ENCODE measurements at regions not wholly inside any gene's neighbourhood (a gene's known extent, or its start where the extent isn't known, plus 50 kb on each side); places are given as distances from the start of the nearest gene placed in this dataset.

DNA sequence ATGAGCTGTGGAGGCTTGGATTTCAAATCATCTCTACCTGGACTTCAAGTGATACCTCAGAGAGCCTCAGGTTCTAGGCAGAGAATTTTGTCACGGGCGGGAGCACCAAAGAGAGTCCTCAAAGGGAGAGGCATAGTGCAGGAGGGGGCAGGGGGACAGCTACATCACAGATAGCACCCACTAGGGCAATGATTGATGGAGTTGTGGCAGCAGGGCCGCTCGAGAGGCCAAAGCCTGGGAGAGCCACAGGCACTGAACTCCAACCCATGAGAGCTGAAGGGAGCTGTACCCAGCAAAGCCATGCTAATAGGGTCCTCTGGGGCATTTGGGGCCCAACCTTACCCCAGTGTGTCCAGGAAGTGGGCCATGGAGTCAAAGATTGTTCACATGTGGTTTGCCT, 232.0 kb upstream of the PCDH15 start:
- H3K4me3 Mint-ChIP-seq: no peak overlapping the region
- peaks cover 7 to 11% of the 10 kb centered on the region in 2 donors for H3K9me3 Mint-ChIP-seq
- ATAC-seq (replicated peaks in 1 of 2) (no peak), DNase-seq (no peak)
- no peaks in the 10 kb centered on the region for H3K27me3 Mint-ChIP-seq (ENCODE audit: low read depth)
- no peak overlapping the region for H3K27ac Mint-ChIP-seq
- H3K36me3 Mint-ChIP-seq (ENCODE audit: insufficient read depth in 2 of 2): no peaks in the 10 kb centered on the region
- H3K4me1 Mint-ChIP-seq (ENCODE audit: low read depth): no peaks in the 10 kb centered on the region

DNA sequence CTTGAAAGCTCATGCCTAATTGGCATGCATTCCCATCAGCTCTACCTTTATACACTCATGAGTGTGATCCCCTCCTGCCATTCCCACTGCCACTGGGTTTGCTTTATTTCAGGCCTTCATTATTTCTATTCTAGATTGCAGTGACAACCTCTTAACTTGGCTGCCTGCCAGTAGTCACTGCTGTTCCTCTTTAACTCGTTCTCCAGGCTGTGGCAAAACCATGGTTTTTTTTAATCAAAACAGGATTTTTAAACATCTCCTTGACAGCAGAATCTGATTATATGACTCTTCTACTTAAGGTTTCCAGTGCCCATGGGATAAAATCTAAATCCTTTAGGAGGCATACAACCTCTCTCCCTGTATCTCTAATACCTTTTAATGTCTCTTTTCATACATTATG, 223.7 kb upstream of the PCDH15 start:
- no peak overlapping the region for H3K27ac Mint-ChIP-seq
- no peak overlapping the region for H3K4me3 Mint-ChIP-seq
- DNase-seq (no peak), ATAC-seq (replicated peaks in 1 of 2) (no peak)
- peaks cover 3 to 12% of the 10 kb centered on the region in 2 donors for H3K9me3 Mint-ChIP-seq
- H3K36me3 Mint-ChIP-seq (ENCODE audit: insufficient read depth in 2 of 2): no peaks in the 10 kb centered on the region
- no peaks in the 10 kb centered on the region for H3K4me1 Mint-ChIP-seq (ENCODE audit: low read depth)
- H3K27me3 Mint-ChIP-seq (ENCODE audit: low read depth): no peaks in the 10 kb centered on the region

DNA sequence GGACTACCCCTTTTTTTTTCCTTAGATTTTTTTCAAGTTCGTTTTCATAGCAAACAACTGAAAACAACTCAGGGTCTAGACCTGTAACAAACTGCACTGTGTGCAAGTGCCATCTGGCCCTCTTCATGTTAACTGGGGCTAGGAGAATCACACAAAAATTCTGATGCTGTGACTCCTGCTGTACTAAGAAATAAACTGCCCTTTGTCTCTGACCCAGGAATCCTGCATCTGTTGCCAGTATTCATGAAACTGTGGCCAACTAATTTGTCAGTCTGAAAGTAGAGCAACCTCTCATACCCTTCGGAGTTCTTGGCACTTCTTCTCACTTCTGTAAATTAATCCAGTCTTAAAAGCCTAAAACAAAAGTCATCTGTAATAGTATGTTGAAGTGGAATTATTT, 218.4 kb upstream of the PCDH15 start:
- no peak overlapping the region for H3K4me3 Mint-ChIP-seq
- no peaks in the 10 kb centered on the region for H3K4me1 Mint-ChIP-seq (ENCODE audit: low read depth)
- no peaks in the 10 kb centered on the region for H3K27me3 Mint-ChIP-seq (ENCODE audit: low read depth)
- H3K36me3 Mint-ChIP-seq (ENCODE audit: insufficient read depth in 2 of 2): no peaks in the 10 kb centered on the region
- ATAC-seq (replicated peaks in 1 of 2) (no peak), DNase-seq (no peak)
- H3K27ac Mint-ChIP-seq: no peak overlapping the region
- H3K9me3 Mint-ChIP-seq: peaks cover 2 to 3% of the 10 kb centered on the region in 2 donors

DNA sequence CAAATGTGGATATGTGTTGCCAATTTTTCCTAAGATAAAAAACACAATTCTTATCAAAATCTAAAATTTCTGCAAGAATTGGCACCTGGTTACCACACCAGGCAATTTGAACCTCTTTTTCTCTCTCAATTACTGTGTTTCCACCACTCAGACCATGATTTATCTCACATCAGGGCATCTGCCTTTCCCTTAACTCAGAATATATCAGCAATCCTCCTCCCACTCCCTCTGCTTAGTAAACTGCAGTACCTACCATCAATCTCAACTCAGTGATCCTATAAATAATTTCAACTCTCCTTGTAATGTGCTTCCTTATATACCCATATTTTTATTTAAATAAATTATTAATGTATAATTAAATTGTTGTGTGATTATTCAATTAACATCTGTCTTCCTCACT, 212.3 kb upstream of the PCDH15 start:
- Mint-ChIP-seq H3K9me3 (peaks cover 5% of the 10 kb centered on the region in 2 donors), H3K27ac (no peak overlapping the region), H3K4me3 (no peak overlapping the region), H3K27me3 (ENCODE audit: low read depth) (no peaks in the 10 kb centered on the region), H3K4me1 (ENCODE audit: low read depth) (no peaks in the 10 kb centered on the region), H3K36me3 (ENCODE audit: insufficient read depth in 2 of 2) (no peaks in the 10 kb centered on the region)
- DNase-seq (no peak), ATAC-seq (replicated peaks in 1 of 2) (no peak)

DNA sequence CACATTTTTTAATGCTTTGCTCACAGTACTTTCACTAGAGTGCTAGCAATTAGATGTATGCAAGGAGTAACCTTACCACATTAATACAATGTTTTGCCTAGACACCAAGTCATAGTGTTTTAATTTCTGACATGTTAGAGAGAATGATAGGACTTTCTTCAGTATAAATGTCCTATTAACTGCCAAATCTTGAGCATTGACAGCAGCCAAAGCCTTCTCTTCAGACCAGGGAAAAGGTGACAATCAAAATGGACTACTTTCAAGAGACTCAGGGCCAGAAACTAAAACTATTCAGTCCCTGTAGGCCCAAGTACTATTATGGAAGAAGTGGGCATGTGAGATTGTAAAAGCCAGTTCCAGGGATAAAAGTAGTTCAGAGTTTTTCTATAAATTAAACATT, 201.4 kb upstream of the PCDH15 start:
- Mint-ChIP-seq H3K4me1 (ENCODE audit: low read depth) (no peaks in the 10 kb centered on the region), H3K27ac (no peak overlapping the region), H3K4me3 (no peak overlapping the region), H3K27me3 (ENCODE audit: low read depth) (no peaks in the 10 kb centered on the region), H3K9me3 (peaks cover 8 to 11% of the 10 kb centered on the region in 2 donors), H3K36me3 (ENCODE audit: insufficient read depth in 2 of 2) (peaks cover 0 to 5% of the 10 kb centered on the region in 2 donors)
- no peak for DNase-seq
- no peak for ATAC-seq (replicated peaks in 1 of 2)

DNA sequence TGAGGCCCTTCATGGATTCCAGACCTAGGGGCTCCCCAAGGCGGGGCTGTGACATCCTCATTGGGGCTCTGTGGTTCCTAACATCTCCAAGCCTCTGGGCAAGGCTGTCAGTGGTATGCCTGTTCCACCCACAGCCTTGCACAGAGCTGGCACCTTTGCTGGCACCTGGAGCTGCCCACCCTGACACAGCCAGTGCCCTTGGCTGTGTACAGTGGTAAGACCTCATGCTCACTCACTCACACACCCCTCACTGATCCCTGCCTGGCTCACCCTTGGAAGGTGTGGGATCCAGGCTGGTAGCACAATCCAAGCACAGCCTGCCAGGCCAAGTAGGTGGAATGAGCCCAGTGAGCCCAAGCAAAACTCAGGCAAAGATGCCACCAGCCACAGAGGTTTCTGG, 200.4 kb upstream of the PCDH15 start:
- ATAC-seq (replicated peaks in 1 of 2) (no peak), DNase-seq (no peak)
- H3K36me3 Mint-ChIP-seq (ENCODE audit: insufficient read depth in 2 of 2): peaks cover 0 to 5% of the 10 kb centered on the region in 2 donors
- H3K4me3 Mint-ChIP-seq: no peak overlapping the region
- H3K9me3 Mint-ChIP-seq: peaks cover 7 to 8% of the 10 kb centered on the region in 2 donors
- no peak overlapping the region for H3K27ac Mint-ChIP-seq
- no peaks in the 10 kb centered on the region for H3K27me3 Mint-ChIP-seq (ENCODE audit: low read depth)
- H3K4me1 Mint-ChIP-seq (ENCODE audit: low read depth): no peaks in the 10 kb centered on the region

DNA sequence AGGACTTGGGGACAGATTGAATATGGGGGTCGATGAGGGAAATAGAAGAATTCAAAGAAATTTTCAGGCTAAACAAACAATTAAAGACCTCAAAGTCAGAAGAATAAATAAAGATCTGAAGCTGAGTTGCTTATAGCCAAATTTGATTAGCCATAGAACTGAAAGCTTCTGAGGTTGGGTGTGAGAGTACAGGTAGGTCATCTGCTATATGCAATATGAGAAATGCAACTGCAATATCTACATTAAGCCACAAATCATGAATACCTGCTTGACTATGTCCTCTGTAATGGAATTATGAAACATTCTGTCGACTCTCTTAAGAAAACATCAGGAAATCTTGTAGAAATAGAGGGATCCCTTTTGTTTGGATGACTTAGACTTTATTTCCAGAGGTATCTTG, 192.1 kb upstream of the PCDH15 start:
- Mint-ChIP-seq H3K4me3 (no peak overlapping the region), H3K27ac (no peak overlapping the region), H3K9me3 (peaks cover 3 to 13% of the 10 kb centered on the region in 2 donors), H3K27me3 (ENCODE audit: low read depth) (no peaks in the 10 kb centered on the region), H3K36me3 (ENCODE audit: insufficient read depth in 2 of 2) (peaks cover 0 to under 1% of the 10 kb centered on the region in 2 donors), H3K4me1 (ENCODE audit: low read depth) (no peaks in the 10 kb centered on the region)
- ATAC-seq (replicated peaks in 1 of 2) (no peak), DNase-seq (no peak)

DNA sequence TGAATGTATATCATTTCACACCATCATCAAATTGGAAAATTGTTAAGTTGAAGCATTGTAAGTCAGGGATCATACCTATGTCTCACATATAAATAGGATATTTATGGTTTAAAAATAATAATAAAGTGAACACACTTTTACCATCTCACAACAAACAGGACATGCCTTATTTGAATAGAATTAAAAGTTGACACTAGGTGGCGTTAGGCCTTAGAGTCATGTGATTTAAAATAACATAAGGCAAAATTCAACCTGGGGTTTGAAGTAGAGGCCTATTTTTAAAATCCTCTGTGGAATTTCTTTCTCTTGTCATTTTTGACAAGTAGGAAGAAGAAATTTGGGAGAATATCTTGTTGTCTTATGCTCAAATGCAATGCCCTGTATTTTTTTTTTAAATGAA, 184.7 kb upstream of the PCDH15 start:
- ATAC-seq (replicated peaks in 1 of 2) (no peak), DNase-seq (no peak)
- Mint-ChIP-seq H3K36me3 (ENCODE audit: insufficient read depth in 2 of 2) (peaks cover 0 to 2% of the 10 kb centered on the region in 2 donors), H3K27ac (no peak overlapping the region), H3K9me3 (peaks cover 2 to 16% of the 10 kb centered on the region in 2 donors), H3K4me3 (no peak overlapping the region), H3K27me3 (ENCODE audit: low read depth) (no peaks in the 10 kb centered on the region), H3K4me1 (ENCODE audit: low read depth) (no peaks in the 10 kb centered on the region)

DNA sequence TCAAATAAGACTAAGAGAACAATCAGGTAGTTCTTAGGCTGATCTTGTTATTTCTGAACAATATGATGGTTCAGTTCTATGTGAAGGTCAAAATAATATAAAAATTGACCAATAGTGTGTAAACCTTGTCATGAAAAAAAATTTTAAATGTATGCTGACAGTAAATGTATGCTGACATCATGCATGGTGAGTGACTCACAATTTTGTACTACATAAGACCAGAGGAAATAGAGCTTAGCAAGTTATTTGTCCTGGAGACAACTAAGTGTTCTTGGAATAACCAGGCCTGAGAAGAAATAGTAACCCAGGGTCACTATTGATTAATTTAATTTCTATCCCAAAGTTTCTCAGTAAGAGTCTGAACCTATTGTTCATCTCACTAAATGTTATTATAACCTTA, 182.2 kb upstream of the PCDH15 start:
- Mint-ChIP-seq H3K4me1 (ENCODE audit: low read depth) (no peaks in the 10 kb centered on the region), H3K4me3 (no peak overlapping the region), H3K9me3 (peaks cover 5 to 12% of the 10 kb centered on the region in 2 donors), H3K36me3 (ENCODE audit: insufficient read depth in 2 of 2) (peaks cover 0 to 2% of the 10 kb centered on the region in 2 donors), H3K27me3 (ENCODE audit: low read depth) (no peaks in the 10 kb centered on the region), H3K27ac (no peak overlapping the region)
- DNase-seq (no peak), ATAC-seq (replicated peaks in 1 of 2) (no peak)

DNA sequence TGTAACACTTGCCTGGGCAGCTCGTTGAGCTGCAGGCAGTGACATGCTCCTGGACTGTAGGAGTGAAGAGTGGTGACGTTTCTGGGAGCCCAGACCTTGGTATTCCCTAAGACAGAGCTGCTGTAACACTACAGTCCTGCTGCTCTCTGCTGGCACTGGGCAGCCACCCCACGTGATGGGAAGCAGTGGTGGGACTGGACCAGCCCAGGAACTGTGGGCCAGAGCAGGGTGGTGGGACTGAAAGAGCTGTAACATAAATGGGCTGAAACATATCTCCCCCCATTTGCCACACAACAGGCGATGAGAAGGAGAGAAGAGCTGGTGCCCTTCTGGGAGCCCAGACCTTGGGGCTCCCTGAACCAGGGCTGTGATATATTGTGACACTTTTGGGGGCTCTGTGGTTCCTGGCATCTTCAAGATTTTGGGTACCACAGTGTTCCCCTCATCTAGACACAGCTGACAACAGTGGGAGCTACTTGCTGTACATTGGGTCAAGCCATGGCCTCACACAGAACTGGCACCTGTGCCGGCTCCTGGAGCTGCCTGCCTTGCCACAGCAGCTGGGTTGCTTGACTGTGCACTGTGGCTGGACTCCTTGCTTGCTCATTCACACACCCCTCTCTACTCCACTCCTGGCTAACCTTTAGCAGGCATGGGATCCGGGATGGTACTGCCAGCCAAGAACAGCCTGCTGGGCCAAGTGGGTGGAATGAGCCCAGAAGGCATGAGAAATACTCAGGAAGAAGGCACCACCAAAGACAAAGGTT, 161.3 kb upstream of the PCDH15 start:
- Mint-ChIP-seq H3K9me3 (peaks cover 2 to 8% of the 10 kb centered on the region in 2 donors), H3K4me1 (ENCODE audit: low read depth) (no peaks in the 10 kb centered on the region), H3K27ac (no peak overlapping the region), H3K4me3 (no peak overlapping the region), H3K36me3 (ENCODE audit: insufficient read depth in 2 of 2) (no peaks in the 10 kb centered on the region), H3K27me3 (ENCODE audit: low read depth) (no peaks in the 10 kb centered on the region)
- ATAC-seq (replicated peaks in 1 of 2): no peak
- DNase-seq: no peak

DNA sequence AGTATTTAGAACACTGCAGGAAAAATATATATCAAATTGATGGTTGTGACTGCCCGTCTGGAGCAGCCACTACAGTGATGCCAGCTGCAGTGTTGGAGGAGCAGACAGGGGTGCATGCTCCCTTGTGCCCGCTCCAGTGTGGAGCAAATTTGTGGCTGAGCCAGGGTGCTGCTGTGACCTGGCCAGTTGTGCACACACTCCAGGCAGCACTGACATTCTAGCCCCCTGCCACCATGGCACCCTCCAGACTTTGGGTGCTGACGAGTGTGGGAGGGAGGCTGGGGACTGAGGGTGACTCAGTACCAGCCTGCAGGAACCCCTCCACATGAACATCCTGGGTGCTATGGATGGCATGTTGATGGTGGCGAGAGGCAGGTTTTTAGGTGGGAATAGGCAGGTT, 160.0 kb upstream of the PCDH15 start:
- H3K27ac Mint-ChIP-seq: no peak overlapping the region
- H3K4me1 Mint-ChIP-seq (ENCODE audit: low read depth): no peaks in the 10 kb centered on the region
- no peaks in the 10 kb centered on the region for H3K36me3 Mint-ChIP-seq (ENCODE audit: insufficient read depth in 2 of 2)
- H3K27me3 Mint-ChIP-seq (ENCODE audit: low read depth): no peaks in the 10 kb centered on the region
- no peak overlapping the region for H3K4me3 Mint-ChIP-seq
- DNase-seq: no peak
- H3K9me3 Mint-ChIP-seq: peaks cover 4 to 6% of the 10 kb centered on the region in 2 donors
- no peak for ATAC-seq (replicated peaks in 1 of 2)

DNA sequence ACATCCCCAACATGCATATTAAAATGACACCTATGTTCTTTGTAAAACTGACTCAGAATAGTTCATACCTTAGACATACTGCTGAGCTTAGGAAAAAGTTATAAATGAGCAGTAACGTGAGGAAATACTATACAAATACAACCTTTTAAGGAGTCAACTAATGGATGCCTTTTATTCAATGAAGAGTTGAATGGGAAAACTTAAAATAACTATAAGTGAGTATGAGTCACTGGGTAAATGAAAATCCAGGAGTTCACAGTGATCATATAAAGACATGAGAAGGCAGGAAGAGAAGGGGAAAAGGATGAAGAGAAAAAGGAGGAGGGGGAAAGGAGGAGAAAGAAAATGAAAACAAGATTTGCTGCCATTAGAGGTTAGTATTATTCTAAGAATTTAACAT, 157.8 kb upstream of the PCDH15 start:
- Mint-ChIP-seq H3K36me3 (ENCODE audit: insufficient read depth in 2 of 2) (no peaks in the 10 kb centered on the region), H3K27ac (no peak overlapping the region), H3K4me1 (ENCODE audit: low read depth) (no peaks in the 10 kb centered on the region), H3K4me3 (no peak overlapping the region), H3K27me3 (ENCODE audit: low read depth) (no peaks in the 10 kb centered on the region), H3K9me3 (peaks cover 3 to 6% of the 10 kb centered on the region in 2 donors)
- no peak for DNase-seq
- ATAC-seq (replicated peaks in 1 of 2): no peak

DNA sequence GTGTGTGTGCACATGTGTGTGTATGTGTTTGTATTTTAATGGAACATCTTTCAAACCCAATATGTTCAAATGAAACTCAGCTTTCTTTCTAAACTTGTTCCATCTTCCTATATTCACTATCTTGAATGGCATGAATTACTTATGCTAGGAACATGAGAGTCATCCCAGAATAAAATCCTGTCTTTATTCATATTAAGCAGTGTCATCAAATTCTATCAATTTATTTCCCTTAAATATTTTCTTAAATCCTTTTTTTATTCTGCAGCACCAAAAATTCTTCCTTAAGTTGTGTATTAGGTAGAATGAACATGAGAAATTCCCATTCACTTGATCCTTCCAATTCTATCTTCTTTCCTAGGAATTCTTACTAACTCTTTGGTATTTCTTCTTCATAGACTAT, 146.6 kb upstream of the PCDH15 start:
- Mint-ChIP-seq H3K4me3 (no peak overlapping the region), H3K9me3 (peaks cover 5 to 14% of the 10 kb centered on the region in 2 donors), H3K27ac (no peak overlapping the region), H3K4me1 (ENCODE audit: low read depth) (no peaks in the 10 kb centered on the region), H3K36me3 (ENCODE audit: insufficient read depth in 2 of 2) (no peaks in the 10 kb centered on the region), H3K27me3 (ENCODE audit: low read depth) (no peaks in the 10 kb centered on the region)
- ATAC-seq (replicated peaks in 1 of 2) (no peak), DNase-seq (no peak)

DNA sequence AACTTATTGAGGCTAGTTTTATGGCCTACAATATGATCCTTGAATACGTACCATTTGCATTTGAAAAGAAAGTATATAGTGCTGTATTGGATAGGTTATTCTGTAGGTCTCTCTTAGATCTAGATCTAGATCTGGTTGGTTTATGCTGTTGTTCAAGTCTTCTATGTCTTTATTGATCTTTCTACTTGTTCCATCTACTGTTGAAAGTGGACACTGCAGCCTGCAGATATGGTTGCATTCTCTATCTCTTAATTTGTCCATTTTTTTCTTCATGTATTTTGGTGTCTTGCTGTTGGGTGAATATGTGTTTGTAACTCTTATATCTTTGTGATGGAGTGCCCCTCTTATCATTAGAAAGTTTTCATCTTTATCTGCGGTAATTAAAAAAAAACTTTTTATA, 139.4 kb upstream of the PCDH15 start:
- H3K27ac Mint-ChIP-seq: no peak overlapping the region
- no peaks in the 10 kb centered on the region for H3K36me3 Mint-ChIP-seq (ENCODE audit: insufficient read depth in 2 of 2)
- no peak for DNase-seq
- peaks cover 5 to 13% of the 10 kb centered on the region in 2 donors for H3K9me3 Mint-ChIP-seq
- no peak for ATAC-seq (replicated peaks in 1 of 2)
- H3K4me3 Mint-ChIP-seq: no peak overlapping the region
- H3K4me1 Mint-ChIP-seq (ENCODE audit: low read depth): no peaks in the 10 kb centered on the region
- no peaks in the 10 kb centered on the region for H3K27me3 Mint-ChIP-seq (ENCODE audit: low read depth)

Measured in activated T-cell treated with anti-CD3 and anti-CD28 coated beads, Interleukin-2, amount 50 U/mL, for 72 hours (primary cell).